Parathyroid adenoma (tissue), 2 donors: ENCODE measurements at regions not wholly inside any gene's neighbourhood (a gene's known extent, or its start where the extent isn't known, plus 50 kb on each side); places are given as distances from the start of the nearest gene placed in this dataset.

Experiments
- H2AFZ ChIP-seq: fragments of 300-600 bp; sonication (generic); one replicate; pipeline ENCODE4 v1.7.0; 2017; ENCODE audit warnings: antibody characterized with exemption, mild to moderate bottlenecking
- H3K27ac ChIP-seq: fragments of 300-600 bp; sonication (generic); one replicate; pipeline ENCODE4 v1.7.0; 2017
- H3K27me3 ChIP-seq: fragments of 300-600 bp; sonication (generic); one replicate; pipeline ENCODE4 v1.7.0; 2017; ENCODE audit warnings: low read length; ENCODE audit not compliant: control insufficient read depth, insufficient read depth
- H3K36me3 ChIP-seq: fragments of 300-600 bp; sonication (generic); one replicate; pipeline ENCODE4 v1.7.0; 2017; ENCODE audit warnings: low read length; ENCODE audit not compliant: control insufficient read depth, insufficient read depth
- H3K4me1 ChIP-seq: fragments of 300-600 bp; sonication (generic); one replicate; pipeline ENCODE4 v1.7.0; 2017; ENCODE audit warnings: control low read depth
- H3K4me2 ChIP-seq: fragments of 300-600 bp; sonication (generic); one replicate; pipeline ENCODE4 v1.7.0; 2017; ENCODE audit warnings: low read length
- H3K4me3 ChIP-seq: fragments of 300-600 bp; sonication (generic); one replicate; pipeline ENCODE4 v1.7.0; 2017; ENCODE audit warnings: low read depth, low read length
- H3K79me2 ChIP-seq: fragments of 300-600 bp; sonication (generic); one replicate; pipeline ENCODE4 v1.7.0; 2017; ENCODE audit warnings: control low read depth
- H3K9ac ChIP-seq: fragments of 300-600 bp; sonication (generic); one replicate; pipeline ENCODE4 v1.7.0; 2017; ENCODE audit warnings: mild to moderate bottlenecking
- H3K9me3 ChIP-seq: fragments of 300-600 bp; sonication (generic); one replicate; pipeline ENCODE4 v1.7.0; 2017; ENCODE audit warnings: low read length; ENCODE audit not compliant: control insufficient read depth
- CTCF ChIP-seq: fragments of 300-600 bp; sonication (generic); IDR thresholded peaks from one replicate; pipeline ENCODE4 v1.7.0; 2017; ENCODE audit warnings: antibody characterized with exemption, mild to moderate bottlenecking
- donor health status: primary hyperparathyroidism.

GRCh38 chr5:167271511-167271910, 1019.9 kb upstream of the WWC1 start:
- no peak overlapping the region for H3K4me3 ChIP-seq
- H3K79me2 ChIP-seq = no peaks in the 10 kb centered on the region
- no peaks in the 10 kb centered on the region for H3K36me3 ChIP-seq
- H3K9me3 ChIP-seq = no peaks in the 10 kb centered on the region
- no peak overlapping the region for H3K27ac ChIP-seq
- no peak for TF ChIP-seq CTCF
- no peak overlapping the region for H3K9ac ChIP-seq
- H3K4me2 ChIP-seq = no peak overlapping the region
- H2AFZ ChIP-seq = no peak overlapping the region
- H3K27me3 ChIP-seq = no peaks in the 10 kb centered on the region
- H3K4me1 ChIP-seq = no peaks in the 10 kb centered on the region

- Histone ChIP-seq H3K36me3 (no peaks in the 10 kb centered on the region), H3K9ac (no peak overlapping the region), H3K4me2 (no peak overlapping the region), H2AFZ (no peak overlapping the region), H3K27ac (no peak overlapping the region), H3K79me2 (no peaks in the 10 kb centered on the region), H3K9me3 (no peaks in the 10 kb centered on the region), H3K4me1 (no peaks in the 10 kb centered on the region), H3K27me3 (no peaks in the 10 kb centered on the region), H3K4me3 (no peak overlapping the region)
- TF ChIP-seq CTCF = no peak
Observed at GRCh38 chr5:167280111-167280510, 1011.3 kb upstream of the WWC1 start.

- Histone ChIP-seq H3K27ac (no peak overlapping the region), H3K9ac (no peak overlapping the region), H3K4me1 (no peaks in the 10 kb centered on the region), H2AFZ (no peak overlapping the region), H3K4me3 (no peak overlapping the region), H3K4me2 (no peak overlapping the region), H3K79me2 (no peaks in the 10 kb centered on the region), H3K36me3 (no peaks in the 10 kb centered on the region), H3K27me3 (no peaks in the 10 kb centered on the region), H3K9me3 (no peaks in the 10 kb centered on the region)
- no peak for TF ChIP-seq CTCF
Observed at GRCh38 chr5:167281925-167282324, 1009.5 kb upstream of the WWC1 start.

GRCh38 chr5:167283691-167284090, 1007.8 kb upstream of the WWC1 start:
- no peaks in the 10 kb centered on the region for H3K9me3 ChIP-seq
- no peak overlapping the region for H3K4me2 ChIP-seq
- no peaks in the 10 kb centered on the region for H3K4me1 ChIP-seq

More at GRCh38 chr5:167283691-167284090, 1007.8 kb upstream of the WWC1 start:
- no peak for TF ChIP-seq CTCF
- Histone ChIP-seq H3K27me3 (no peaks in the 10 kb centered on the region), H3K79me2 (no peaks in the 10 kb centered on the region), H3K9ac (no peak overlapping the region), H3K27ac (no peak overlapping the region), H3K36me3 (no peaks in the 10 kb centered on the region), H3K4me3 (no peak overlapping the region), H2AFZ (no peak overlapping the region)
